Inflammatory macrophage (primary cell): ENCODE measurements at regions not wholly inside any gene's neighbourhood (a gene's known extent, or its start where the extent isn't known, plus 50 kb on each side); places are given as distances from the start of the nearest gene placed in this dataset.

Experiments
- DNase-seq, 2 donors: peaks; one replicate each; pipeline ENCODE4 v3.0.0-alpha.2; 2020 to 2022

- no peak for DNase-seq
Observed at GRCh38 chr6:95244751-95245150, 332.6 kb upstream of the MANEA start.

GRCh38 chr6:95248499-95248898 lies 328.8 kb upstream of the MANEA start:
- no peak for DNase-seq

GRCh38 chr6:95249175-95249574 lies 328.2 kb upstream of the MANEA start:
- DNase-seq = peak; percentile 41 to 71

GRCh38 chr6:95249661-95250060 lies 327.7 kb upstream of the MANEA start:
- no peak for DNase-seq

GRCh38 chr6:95263840-95264239 lies 313.5 kb upstream of the MANEA start:
- DNase-seq = no peak

DNA sequence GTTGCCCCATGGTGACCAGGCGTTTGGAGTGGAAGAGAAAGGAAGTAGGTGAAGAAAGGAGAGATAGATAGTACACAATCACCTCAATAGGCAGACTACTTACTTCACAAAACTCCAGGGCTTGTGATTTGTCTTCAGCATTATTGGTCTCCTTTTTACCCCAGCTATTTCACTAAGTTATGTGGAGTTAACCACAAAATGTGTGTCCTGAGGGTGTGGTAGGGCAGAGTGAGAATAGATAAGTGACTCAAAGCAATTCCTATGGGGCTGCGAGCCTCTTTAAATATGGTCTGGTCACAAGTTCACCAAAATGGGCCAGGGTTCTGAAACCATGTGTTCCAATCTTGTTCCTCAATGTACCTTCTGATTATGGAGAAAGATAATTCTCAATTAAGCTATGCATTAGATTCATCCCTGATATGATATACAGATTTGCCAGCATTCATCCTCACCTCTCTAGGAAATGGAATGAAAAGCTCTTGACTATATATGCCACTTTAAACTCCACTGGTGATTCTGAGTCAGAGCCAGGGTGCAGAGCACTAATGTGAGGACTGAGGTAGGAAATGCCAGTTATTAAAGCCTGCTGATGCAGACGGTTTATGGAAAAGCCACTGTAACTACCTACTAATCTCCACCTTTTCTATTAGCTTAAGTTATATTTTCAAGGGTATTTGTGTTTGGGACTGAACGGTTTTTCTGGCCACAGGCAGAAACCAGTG lies 310.6 kb upstream of the MANEA start:
- DNase-seq = no peak

DNA sequence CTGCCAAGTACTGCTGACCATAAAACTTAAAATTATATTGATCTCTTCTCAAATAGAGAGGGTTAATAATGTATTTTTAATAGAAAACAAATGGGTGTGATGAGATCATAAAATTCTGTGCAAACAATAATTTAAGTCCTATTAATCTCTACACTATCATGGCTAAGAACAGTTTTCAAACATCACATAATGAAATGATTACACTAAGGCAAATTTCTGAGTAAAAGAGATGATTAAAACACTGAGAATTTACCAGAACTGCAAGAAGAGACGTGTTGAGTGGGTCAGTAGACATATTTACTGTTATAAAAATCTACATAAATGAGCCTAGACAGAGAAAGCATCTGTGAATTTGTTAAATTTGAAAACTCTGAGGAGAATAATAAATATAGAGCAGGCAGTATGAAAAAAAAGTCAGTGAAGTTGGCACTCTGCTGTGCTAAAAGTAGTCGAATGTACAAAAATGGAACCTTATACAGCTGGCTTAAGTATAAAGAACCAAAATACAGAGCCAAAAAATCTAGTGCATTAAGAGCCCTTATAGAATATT lies 302.6 kb upstream of the MANEA start:
- DNase-seq = no peak

DNA sequence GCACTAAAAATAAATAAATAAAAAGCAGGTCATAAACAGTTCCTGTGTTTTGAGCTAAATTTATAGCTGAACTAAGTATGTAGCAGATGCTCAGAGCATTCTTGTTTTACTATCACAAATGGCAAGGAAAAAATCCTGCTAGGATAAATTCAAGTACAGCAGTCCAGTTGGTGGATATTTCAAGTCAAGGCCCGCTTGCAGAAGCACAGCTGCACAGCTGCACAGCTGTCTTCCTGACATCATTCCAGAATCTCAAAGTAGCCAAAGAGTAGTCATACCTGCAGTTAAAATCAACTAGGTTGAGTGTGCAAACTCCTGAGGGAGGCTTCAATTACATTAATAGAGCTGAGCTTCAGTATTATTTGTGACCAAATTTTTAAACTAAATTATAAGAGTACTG lies 297.7 kb upstream of the MANEA start:
- DNase-seq = no peak

DNA sequence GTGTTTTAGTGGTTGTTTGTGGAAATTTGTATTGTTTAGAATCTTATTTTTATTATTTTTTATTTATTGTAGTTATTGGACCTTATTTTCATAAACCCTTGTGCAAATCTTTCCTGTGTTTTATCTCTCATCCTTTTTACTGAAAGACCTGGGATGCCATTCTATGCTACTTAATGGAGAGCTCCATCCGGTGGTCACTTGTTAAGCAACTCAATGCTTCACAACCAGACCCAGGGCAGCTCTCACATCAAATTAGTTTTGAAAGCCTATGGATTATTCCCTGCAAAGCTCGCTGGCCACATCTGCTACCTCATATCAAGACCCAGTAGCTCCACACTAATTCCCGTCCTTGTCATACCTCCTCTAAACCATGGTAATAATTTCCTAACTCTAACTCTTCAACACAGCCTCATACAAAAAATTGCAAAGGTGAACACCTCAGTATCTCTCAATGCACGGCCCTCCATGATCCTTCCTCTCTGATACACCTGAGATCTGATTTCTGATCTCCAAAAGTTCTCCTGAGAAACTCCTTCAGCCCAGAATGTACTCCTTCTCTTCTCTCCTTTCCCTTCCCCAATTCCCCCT lies 296.6 kb upstream of the MANEA start:
- DNase-seq = no peak

DNA sequence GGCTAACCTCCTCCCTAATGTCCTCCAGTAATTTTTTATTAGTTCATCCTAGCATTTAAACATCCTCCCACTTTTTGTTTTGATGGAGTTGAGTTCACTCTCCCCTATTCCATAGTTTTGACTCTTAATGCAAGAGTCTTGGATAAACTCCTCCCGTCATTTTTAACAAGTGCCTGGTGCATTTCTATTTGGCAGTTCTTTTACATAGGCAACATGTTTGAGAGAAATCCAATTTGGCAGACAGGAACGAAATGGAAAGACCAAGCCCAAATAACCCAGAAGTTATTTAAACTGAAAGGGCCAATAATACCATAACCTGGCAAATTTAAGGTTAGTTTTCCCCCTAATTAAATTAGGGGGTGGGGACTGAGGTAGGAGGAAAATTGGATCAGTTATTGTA lies 291.5 kb upstream of the MANEA start:
- DNase-seq = no peak

DNA sequence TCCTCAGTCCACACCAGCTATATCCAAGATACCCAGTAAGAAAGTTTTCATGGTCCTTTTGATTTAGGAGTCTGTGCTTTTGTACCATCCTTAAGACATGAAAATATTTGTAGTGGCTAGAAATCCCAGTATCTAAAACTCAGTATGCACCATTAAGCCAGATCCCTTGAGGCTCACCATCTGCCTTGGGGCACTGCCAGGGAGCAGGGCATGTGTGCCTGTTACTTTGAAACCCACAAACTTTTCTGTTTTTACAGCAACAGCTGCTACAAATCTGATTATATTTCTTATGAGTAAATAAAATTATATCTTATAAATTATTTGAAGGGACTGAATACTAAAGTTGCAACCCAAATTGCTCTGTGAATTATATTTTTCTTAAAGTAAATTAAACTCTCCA lies 290.5 kb upstream of the MANEA start:
- DNase-seq = no peak

DNA sequence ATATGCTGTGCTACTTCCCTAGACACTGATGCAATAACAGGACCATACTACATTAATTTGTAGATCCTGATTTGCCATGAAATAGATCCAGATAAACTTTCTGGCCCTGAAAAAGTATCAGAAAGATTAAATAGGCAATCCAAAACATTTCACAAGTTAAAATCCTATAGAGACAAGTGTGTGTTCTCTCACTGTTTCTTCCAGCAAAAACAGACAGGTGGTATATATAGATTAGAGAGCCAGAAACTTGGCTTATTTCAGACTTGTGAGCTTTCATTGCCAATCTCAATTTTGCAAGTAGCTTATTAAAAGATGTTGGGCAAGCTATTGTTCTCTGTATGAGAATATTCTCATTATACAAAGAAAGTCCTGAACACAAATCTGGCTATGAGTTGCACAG lies 289.1 kb upstream of the MANEA start:
- no peak for DNase-seq

DNA sequence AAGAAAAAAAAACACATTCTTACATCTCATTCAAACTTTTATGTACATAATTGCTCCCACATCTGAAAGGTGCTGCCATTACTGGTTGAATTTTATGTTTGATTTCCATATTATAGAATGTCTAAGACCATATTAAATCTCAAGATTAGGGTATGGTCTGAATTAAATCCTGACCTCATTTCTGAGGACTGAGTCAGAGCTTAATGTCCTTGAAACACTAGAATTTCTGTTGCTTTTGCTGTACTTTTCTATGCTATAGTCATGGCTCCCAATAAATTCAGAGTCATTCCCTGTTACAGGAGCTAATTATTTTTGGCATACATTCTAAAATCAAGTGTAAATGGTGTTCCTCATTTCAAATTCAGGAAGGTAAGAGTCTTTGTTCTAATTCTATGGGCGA lies 285.3 kb upstream of the MANEA start:
- DNase-seq = no peak

GRCh38 chr6:95293257-95293656 lies 284.1 kb upstream of the MANEA start:
- no peak for DNase-seq

- no peak for DNase-seq
Observed at GRCh38 chr6:95294043-95294442, 283.3 kb upstream of the MANEA start.

GRCh38 chr6:95309545-95309944 lies 267.8 kb upstream of the MANEA start:
- DNase-seq = no peak

DNA sequence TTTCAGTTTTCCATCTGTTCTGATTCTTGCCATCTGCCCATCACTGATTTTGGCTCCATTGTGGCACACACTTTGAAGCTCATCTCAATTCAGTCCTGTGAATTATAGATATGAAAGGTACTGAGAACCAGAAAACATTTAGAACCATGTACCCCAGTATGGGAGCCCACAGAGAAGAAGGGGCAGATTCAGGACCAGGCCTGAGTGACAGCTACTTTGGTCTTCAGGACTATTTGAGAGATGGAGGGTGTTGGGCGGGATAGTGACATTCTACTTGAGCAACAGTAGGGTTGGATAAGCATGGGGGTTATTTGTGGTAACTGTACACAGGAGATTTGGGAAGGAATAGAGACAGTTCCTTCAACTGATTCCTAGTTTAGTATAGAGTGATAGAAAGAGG lies 259.2 kb upstream of the MANEA start:
- DNase-seq = no peak

GRCh38 chr6:95321126-95321525 lies 256.2 kb upstream of the MANEA start:
- no peak for DNase-seq

DNA sequence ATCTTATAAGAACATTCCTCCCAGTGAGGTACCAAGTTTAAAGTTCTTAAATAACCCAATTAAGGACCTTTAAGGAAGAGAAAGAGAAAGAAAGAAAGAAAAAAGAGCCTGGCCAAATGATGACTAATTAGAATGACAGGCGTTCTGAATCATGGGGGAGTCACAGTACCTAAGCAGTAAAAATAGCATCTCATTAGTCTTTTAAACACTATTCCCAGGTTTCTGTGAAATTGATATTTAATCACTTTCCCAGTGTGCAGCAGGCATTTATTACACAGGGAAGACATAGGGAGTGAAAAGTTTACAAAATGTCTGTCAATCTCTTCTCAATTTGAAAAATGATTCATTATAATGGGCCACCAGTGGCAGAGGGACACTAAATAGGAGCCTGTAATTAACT lies 251.4 kb upstream of the MANEA start:
- DNase-seq = no peak

DNA sequence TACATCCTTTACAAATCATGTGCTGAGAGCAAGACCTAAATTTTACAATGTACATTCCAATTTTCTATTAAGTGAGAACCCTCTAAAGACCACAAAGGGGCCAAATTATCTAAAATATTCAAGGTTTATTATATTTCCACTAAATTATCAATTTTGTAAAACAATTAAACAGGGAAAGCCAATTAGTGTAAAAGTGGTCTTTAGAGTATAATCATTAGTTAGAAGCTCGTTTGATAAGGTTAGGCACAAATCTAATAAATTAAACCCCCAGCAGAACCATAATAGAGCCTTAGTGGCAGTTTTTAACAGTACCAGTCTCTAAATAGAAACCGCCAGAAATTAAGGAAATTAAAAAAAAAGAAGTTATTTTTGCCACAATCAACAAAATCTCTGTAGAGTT lies 249.1 kb upstream of the MANEA start:
- no peak for DNase-seq

- no peak for DNase-seq
Observed at GRCh38 chr6:95352064-95352795, 225.1 kb upstream of the MANEA start.

DNA sequence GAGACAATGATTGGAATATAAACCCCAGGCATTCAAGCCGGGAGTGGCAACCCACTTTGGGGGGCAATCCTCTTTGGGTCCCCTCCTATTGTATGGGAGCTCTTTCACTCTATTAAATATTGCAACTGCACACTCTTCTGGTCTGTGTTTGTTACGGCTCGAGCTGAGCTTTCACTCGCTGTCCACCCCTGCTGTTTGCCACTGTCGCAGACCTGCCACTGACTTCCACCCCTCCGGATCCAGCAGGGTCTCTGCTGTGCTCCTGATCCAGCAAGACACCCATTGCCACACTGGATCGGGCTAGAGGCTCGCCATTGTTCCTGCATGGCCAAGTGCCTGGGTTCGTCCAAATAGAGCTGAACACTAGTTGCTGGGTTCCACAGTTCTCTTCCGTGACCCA lies 222.8 kb upstream of the MANEA start:
- DNase-seq = no peak

GRCh38 chr6:95357380-95358020 lies 219.8 kb upstream of the MANEA start:
- no peak for DNase-seq
